ENCODE measurements at regions not wholly inside any gene's neighbourhood (a gene's known extent, or its start where the extent isn't known, plus 50 kb on each side); places are given as distances from the start of the nearest gene placed in this dataset.
A peak's percentile ranks its signal among the peaks of the same experiment; 100 is the strongest.
"Not testable (repeated sequence)": the region's sequence is repeated elsewhere in the genome, so short reads cannot be mapped to it uniquely, and the experiment has no call there.

DNA sequence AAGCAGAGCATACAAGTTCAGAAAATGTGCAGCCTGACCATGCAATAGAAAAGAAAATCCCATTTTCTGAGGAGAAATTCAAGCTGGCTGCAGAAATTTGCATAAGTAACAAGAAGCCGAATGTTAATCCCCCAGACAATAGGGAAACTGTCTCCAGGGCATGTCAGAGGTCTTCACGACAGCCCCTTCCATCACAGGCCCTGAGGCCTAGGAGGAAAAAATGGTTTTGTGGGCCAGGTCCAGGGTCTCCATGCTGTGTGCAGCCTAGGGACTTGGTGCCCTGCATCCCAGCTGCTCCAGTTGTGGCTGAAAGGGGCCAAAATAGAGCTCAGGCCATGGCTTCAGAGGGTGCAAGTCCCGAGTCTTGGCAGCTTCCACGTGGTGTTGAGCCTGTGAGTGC is 225.8 kb upstream of the MSX2 start:
- not testable (repeated sequence) for DNase-seq

DNA sequence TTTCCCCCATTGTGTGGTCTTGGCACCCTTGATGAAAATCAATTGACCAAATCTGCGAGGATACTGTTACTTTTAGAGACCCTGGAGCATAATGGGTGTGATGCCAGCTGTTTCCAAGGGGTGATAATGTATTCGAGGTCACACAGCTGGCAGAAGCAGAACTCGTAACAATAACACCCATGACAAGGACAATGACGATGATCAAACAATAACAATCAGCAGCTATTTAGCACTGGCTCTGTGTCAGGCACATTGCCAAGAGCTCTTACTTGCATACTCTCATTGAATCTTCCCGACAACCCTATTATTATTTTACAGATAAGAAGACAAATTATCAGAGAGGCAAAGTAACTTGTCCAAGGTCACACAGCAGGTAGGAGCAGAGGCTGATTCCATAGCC is 223.7 kb upstream of the MSX2 start:
- DNase-seq: no peak

DNA sequence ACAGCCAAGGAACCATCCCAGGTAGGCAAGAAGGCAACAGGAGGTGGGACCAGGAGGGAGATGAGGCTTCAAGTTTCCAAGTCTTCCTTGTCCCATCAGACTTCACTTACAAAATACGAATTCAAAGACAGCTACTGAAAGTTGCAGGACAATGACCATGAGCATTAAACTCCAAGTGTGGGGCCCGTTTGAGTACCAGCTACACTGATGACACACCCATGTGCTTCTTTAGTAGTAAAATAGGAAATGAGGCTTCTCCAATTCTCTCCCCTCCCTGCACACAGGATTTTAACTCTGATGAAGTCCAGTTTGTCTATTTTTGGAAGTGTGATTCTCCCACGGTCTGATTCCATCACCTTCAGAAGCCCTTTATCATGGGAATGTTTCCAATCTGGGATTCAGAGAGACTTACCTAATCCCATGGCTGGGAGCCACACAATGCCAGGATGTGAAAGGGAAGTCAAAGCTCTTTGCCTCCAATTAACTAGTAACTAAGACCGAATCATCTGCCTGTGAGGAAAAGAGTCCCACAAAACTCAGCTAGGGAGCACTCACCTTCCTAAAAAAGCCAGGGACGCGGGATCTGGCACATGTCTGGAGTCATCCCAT is 222.8 kb upstream of the MSX2 start:
- no peak for DNase-seq

DNA sequence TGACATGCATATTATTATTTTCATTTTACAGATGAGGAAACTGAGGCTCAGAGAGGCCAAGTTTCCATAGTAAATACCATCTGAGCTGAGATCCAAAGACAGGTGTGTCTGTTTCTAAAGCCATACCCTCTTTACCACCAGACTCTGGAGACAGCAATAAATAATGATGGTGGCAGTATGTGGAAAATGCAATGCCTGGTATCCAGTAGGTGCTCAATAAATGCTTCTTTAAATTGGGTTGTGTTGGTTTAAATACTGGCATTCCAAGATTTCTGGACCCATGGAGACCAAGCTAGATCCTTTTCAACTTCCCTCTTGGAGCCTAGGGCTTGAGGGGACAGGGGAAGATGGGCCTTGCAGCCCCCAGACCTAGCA is 221.3 kb upstream of the MSX2 start:
- DNase-seq: no peak

DNA sequence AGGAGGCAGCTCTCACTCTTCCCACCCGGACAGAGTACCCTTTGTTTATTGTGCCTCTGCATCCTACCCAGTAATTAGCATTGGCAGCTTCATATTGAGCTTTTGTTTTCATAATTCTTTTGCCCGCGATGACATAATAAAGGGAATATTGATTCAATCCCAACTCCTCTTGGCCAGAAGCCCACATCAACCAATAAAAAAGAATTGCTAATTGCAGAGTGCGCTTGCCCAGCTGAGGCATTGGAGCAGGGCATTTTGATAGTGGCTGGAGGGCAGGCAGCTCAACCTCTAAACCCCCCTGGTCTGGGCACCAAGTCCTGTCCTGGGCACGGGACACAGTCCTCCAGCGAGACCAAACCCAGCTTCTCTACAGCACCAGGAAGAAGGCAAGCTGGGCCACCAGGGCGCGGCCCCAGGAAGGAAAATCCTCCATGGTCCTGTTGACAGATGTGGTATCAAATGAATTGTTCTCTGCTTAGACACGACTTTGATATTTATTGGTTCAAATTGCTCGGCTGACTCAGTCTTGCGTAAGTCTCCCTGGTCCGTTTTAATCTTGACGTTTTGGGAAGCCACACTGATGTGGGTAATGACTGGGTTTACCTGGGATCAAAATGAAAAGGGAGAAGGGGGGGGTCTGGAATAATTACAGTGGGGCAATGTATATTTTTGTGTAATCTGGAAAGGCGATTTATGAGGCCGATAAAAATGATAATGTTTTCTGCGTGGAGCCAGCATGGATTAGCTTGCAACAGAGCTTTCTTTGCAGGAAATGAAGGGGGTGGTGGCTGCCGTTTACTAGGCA is 220.7 kb upstream of the MSX2 start:
- DNase-seq: peak; percentile 81

DNA sequence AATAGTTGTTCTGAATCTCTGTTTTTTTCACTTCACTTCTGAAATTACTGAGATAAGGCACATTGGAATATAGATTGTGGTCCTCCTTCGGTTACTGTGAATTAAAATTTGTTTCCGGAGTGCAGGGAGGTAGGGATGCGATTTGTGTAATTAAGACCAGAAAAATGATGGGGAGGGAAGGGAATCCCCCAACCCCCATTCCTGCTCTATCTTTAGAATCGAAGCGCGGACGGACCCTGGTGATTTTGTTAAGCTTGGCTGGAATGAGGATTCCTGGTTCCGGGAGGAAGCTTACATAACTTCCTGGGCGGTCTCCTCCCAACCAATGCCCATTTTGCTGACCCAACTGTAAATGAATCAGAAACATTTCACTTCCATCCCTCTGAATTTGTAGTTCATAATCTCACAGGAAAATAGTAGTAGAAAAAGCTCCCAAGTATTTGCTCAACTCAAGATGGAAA is 220.1 kb upstream of the MSX2 start:
- DNase-seq: no peak

DNA sequence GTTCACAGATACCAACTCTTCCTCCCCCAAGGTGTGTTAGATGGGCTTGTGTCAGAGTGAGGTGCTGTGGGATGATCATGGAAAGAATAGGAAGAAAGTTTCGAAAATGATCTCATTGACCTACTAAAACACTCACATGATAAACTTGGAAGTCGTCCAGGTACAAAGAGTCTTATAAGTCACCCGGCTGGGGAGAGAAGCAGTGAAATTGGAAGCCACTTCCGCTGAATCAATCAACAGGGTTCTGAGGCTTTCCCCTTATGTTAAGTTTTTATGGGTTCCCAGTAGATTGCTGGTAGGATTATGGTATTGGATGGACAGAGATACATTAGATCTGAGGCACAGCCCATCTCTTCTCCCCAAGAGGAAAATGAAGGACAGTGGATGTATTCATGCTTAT is 218.8 kb upstream of the MSX2 start:
- DNase-seq: no peak

DNA sequence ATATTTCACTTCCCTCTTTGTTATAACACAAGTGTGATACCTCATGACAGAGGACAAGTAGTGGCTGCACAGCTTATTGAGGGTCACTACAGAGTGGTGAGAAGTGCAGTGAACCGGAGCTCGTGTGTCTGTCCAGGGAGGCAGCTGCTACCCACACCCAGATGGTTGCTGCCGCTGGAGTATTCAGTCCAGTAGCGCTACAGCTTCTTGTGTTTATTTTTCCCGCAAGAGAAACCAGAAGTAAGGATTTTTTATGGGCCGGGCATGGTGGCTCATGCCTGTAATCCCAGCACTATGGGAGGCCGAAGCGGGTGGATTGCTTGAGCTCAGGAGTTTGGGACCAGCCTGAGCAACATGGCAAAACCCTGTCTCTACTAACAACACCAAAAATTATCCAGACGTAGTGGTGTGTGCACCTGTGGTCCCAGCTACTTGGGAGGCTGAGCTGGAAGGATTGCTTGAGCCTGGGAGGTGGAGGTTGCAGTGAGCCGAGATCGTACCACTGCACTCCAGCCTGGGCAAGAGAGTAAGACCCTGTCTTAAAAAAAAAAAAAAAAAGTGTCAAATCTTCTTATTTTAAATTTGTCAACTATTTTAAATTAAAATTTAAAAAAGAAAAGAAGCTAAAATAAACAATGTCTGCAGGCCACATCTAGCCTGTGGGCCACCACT is 213.5 kb upstream of the MSX2 start:
- not testable (repeated sequence) for DNase-seq

DNA sequence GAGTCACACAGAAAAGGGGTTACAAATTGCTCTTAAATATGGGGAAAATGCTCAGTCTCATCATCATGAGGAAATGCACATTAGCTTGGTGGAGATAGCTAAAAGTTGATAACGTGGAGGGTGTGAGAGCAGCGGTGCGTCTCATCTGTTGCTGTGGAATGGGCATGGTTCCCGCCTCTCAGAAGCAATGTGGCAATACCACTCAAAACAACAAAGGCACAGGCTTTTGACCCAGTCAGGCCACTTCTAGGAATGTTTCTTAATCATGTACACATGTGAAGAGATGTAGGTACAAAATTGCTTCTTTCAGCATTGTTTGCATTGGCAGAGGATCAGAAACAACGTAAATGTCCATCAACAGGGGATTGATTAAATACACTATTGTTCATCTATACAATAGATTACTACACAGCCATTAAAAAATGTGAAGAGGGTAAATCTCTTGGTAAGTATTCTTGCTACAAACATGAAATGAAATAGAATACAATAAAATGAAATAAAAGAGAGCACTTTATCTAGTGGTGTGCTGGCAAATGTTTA is 212.6 kb upstream of the MSX2 start:
- DNase-seq: no peak

DNA sequence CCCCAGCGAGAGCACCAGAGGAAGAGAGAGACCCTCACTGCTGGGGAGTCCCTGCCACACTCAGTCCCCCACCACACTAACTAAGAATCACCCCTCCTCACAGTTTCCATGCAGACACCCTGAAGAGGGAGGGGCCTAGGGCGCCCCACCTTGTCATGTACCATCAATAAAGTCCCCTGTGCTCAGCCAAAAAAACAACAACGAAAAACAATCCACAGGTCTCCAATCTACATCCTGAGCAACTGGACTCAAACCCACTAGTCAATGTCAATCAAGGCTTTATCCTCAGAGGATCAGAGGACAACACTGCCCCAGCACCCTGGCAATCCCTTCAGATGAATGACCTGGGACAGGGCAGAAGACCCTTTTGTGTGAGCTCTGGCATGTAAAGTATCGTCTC is 210.1 kb upstream of the MSX2 start:
- DNase-seq: no peak

DNA sequence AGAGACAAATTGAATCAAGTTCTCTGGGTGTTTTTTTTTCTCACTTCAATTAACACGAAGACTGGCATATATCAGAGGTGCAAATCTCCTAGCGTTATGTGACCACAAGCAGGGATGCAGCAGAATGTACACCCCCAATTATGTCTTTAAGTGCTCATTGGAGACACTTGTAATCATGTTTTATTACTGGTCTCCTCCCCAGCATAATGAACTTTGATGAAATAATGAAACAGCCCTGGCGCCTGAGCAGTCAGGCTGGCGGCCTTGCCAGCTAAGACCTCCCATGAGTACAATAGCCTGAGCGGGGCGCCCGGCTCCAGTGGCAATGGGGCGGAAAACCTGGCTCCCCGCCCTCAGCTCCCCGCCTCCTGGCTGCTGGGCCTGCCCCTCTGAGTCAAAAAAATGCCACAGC is 209.4 kb upstream of the MSX2 start:
- peak; percentile 54 for DNase-seq

DNA sequence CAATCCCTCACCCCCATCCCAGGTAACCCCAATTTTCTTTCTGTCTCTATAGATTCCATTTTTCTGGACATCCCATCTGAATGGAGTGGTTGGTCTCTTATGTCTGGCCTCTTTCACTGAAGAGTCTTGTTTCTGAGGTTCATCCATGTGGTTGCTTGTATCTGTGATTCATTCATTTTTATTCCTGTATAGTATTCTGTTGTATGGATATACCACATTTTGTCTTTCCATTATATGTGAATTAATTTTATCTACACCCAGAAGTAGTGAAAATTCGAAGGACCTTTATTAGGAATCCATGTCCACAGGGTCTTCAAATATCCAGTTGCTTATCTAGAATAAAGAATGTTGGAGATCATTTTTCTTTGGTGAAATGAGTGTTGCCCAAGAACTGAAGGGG is 207.6 kb upstream of the MSX2 start:
- no peak for DNase-seq

DNA sequence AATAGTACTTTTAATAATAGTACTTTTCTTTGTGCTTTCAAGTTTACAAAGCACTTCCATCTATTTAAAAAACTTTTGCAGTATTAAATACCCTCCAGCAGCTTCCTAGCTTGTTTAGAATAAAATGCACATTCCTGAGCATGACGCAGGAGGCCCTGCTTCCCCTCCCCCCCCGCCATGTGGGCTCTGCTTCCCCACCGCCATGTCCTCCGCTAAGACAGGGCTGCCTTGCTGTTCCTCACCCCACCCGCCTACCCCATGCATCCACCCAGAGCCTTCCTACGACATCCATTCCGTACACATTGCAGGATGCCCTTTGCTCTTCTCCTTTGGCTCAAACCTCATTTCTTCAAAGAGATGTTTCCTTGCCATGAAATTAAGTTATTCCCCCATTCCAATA is 205.9 kb upstream of the MSX2 start:
- DNase-seq: no peak

DNA sequence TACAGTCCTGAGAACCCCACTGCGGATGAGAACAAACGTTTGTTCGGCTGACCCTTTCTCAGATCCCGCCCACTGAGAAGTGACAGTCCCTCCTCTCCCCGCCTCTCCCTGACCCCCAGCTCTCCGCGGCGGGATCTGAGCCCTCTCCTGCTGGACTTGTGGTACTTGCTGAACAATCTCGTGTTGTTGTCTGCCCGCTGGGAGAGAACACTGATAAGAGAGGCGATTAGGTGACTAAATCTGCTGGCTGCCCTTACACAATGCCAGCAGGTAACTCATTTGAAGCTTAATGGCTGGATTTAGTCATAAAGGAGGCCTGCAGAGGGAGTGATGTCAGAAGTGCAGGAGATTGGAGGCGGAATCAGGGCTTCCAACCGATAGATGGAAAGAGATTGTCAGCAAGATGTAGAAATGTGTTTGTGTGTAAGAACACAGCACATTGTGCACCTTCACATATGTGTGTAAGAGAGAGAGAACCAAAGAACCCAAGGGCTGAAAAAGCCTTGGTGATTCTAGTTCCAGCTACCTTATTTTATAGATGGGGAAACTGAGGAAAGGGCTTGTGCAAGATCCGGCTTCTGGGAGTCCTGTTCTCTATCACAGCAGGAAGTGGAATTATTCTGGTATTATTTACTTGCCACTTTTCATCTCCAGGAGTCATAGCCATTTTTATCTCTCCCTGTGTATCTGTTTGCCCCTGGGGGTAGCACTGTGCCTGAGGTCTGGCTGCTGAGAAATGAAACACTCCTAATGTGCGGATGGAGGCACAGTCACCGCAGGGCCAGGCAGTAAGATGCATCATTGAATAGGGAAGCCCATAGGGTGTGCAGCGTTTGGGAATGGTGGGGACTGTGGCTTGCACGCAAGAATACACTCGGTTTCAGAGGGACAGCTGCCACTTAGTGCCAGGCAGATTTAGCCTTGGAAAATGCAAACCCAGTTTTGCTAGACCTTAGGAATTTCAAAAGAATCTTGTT is 203.7 kb upstream of the MSX2 start:
- DNase-seq: peak; percentile 42

DNA sequence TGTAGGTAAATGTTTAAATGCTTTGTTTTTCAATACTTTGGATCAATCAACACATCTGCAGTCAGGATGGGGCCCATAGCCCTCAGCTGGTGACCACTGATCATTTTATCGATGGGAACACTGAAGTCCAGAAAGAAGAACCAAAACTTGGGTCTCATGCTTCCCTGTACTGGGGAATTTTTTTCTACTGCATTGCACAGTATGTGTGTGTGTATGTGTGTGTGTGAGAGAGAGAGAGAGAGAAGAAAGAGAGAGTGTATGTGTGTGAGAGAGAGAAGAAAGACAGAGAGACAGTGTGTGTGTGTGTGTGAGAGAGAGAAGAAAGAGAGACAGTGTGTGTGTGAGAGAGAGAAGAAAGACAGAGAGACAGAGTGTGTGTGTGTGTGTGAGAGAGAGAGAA is 202.9 kb upstream of the MSX2 start:
- DNase-seq: no peak

DNA sequence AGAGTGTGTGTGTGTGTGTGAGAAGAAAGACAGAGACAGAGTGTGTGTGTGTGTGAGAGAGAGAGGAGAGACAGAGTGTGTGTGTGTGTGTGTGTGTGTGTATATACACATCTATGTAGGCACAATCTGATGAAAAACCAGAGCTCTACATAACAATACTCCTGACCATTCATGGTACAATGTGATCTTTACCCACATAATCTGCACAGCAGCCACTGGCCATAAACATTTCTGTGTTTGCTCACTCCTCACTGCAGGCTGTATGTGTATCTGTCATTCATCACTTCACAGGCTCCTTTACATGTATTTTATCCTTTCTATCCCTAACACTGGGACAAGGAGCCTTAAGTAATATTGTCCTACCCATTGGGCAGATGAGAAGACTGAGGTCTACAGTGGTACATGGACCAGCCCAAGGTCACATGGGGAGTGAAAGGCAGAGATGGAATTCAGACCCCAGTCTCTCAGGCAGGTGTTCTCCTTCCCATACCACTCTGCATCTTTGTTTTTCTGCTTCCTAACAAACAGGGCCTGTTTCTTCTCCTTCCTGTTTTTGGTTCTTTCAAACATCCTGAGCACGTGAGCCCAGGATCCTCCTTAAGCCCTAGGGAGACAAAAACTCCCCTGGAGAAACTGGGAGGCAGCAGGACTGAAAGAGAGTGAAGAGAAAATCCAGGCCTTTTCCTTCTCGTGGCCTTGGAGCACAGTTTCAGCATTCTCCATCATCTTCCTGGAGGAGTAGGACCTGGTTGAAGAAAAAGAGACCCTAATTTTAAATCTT is 201.7 kb upstream of the MSX2 start:
- DNase-seq: no peak

DNA sequence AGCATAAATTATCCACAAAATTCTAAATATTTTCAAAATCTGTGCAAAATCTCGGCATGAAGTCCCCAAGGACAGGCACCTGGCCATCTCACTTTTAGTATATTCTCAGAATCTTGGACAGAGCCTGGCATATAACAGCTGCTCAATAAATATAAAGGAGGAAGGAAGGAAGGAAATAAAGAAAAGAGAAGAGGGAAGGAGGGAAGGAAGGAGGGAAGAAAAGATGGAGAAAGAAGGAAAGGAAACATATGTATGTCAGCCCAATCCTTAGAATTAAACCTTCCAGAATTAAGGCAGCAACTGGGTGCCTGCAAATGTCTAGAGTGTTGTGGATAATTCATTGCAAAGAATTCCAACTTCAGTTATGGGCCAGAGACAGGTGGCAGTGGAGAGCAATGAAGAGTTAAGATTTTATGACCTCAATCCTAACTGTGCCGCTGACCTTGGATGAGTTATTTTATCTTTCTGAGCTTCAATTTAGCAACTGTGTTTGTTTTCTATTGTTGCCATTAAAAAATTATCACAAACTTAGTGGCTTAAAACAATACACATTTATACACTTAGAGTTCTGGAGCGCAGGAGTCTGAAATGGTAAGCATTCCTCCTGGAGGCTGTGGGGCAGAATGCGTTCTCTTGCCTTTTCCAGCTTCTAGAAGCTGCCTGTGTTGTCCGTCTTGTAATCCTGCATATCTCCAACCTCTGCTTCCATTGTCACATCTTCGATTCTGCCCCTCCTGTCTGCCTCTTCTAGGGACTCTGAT is 200.9 kb upstream of the MSX2 start:
- DNase-seq: no peak

DNA sequence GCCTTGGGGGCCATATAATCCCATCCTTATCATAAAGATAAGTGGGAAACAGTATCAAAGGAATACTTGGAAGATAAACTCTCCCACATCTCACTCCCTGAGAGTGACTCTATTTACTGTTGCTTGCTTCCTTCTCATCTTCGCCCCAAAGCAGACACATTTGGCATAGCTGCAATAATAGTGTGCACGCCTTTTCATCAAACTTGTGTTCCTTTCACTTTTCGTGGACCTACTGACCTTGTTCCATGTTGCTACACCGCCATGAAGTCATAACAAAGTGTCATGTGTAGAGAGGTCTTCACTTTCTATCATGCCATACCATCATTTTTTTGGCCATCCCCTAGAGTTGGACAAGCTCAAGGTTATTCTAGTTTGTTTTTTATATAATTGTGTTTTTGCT is 200.0 kb upstream of the MSX2 start:
- DNase-seq: no peak

DNA sequence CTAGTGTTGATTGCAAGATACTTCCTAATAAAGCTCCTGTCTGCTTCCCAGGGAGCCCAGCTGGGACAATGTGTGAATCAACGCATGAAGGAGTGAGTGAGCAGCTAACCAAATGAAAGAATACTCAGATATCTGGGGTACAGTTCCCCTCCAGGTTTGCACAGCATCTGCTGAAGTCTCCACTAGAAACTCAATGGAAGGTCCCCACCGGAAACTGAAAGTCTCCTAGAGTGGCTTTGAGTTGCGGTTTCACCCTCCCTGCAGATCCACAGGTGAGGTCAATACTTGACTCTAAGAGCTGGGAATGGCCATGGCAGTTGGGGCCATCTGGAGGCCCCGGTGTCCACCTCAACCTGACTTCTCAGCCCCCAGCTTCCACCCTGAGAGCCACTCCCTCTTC is 198.2 kb upstream of the MSX2 start:
- no peak for DNase-seq

DNA sequence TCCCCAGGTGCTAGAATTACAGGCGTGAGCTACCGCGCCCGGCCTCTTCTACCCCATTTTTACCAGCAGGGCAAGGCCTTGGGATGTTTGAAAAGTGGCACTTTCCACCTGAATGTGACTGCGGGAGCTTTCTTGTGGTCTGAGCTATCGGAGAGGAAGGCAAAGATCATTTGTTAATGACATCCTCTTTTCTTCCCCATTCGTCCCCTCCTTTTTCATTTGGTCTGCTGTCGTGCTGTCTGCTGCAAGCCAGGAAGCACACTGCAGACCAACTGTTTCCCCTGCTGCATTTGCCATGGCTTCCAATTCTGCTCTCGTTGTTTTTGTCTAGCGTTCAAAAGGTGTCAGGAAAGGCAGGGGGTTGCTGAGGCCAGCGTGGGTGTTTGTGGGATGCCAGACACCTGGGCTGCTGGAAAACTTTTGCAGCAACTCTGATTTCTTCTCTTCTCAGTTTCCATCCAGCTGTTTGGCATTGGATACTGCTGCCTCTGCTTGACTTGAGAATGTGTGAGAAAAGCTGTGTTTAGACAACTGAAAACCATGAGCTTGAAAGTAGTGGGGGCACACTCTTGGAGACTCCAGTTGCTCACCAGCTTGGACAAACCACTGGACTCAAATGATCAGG is 196.4 kb upstream of the MSX2 start:
- no peak for DNase-seq
